Lower leg skin (tissue), 4 donors: ENCODE measurements at regions not wholly inside any gene's neighbourhood (a gene's known extent, or its start where the extent isn't known, plus 50 kb on each side); places are given as distances from the start of the nearest gene placed in this dataset.

Experiments
- DNase-seq, 2 donors: peaks; one replicate each; pipeline ENCODE4 v3.0.0-alpha.2; 2019; ENCODE audit warnings: low spot score in 2 of 2
- H3K4me3 ChIP-seq: fragments of 200-600 bp; sonication (generic); 2 replicates; pipeline ENCODE4 v1.5.1; 2017; ENCODE audit warnings: mild to moderate bottlenecking, low read depth; ENCODE audit not compliant: poor library complexity, severe bottlenecking
- POLR2A ChIP-seq, 2 donors: fragments of 450-650 bp; IDR thresholded peaks; one replicate each; pipeline ENCODE4 v1.6.1; 2016 to 2017; ENCODE audit warnings: antibody characterized with exemption in 2 of 2, mild to moderate bottlenecking in 1 of 2, moderate library complexity in 1 of 2
- WGBS, 2 donors: methylation state at CpG; one replicate each; pipeline ENCODE4 v1.1.5; 2018; 5-methylcytosine and 5-hydroxymethylcytosine counted together
- intact Hi-C: fragments of 100-400 bp; cut with DNase I; formaldehyde crosslinking; loops from one replicate; pipeline ENCODE4 v1.15.0; 2023; ENCODE audit warnings: low total_unique reads
- TF ChIP-seq, protein P1 (sequence below), 3 donors: fragments of 450-650 bp; IDR thresholded peaks; one replicate each; pipeline ENCODE4 v1.5.1; 2016; ENCODE audit warnings: antibody characterized with exemption in 3 of 3, mild to moderate bottlenecking in 3 of 3, moderate library complexity in 2 of 3

DNA sequence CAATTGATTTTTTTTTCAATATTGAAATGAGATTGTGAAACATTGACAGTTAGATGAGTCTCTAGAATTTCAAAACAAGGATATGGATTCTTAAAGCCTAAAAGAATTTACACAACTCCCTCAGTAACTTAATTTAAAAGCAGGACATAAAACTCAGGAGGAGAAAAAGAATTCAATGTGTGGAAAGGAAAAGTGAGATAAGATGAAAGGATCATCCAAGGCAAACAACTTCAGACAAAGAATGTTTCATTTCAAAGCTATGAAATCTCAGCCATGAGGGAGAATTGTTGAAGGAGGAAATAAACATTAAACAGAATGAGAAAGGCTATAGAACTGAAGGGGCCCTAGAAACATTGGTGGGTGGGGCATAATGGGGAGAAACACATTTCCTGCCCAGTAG is 191.7 kb upstream of the NOX3 start:
- no peak overlapping the region for H3K4me3 ChIP-seq
- intact Hi-C loops = no loop called here
- no peak for TF ChIP-seq POLR2A (IDR thresholded peaks at IDR 0.05)
- TF ChIP-seq, protein P1, sequence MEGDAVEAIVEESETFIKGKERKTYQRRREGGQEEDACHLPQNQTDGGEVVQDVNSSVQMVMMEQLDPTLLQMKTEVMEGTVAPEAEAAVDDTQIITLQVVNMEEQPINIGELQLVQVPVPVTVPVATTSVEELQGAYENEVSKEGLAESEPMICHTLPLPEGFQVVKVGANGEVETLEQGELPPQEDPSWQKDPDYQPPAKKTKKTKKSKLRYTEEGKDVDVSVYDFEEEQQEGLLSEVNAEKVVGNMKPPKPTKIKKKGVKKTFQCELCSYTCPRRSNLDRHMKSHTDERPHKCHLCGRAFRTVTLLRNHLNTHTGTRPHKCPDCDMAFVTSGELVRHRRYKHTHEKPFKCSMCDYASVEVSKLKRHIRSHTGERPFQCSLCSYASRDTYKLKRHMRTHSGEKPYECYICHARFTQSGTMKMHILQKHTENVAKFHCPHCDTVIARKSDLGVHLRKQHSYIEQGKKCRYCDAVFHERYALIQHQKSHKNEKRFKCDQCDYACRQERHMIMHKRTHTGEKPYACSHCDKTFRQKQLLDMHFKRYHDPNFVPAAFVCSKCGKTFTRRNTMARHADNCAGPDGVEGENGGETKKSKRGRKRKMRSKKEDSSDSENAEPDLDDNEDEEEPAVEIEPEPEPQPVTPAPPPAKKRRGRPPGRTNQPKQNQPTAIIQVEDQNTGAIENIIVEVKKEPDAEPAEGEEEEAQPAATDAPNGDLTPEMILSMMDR (IDR thresholded peaks at IDR 0.05) = no peak
- no peak for DNase-seq

DNA sequence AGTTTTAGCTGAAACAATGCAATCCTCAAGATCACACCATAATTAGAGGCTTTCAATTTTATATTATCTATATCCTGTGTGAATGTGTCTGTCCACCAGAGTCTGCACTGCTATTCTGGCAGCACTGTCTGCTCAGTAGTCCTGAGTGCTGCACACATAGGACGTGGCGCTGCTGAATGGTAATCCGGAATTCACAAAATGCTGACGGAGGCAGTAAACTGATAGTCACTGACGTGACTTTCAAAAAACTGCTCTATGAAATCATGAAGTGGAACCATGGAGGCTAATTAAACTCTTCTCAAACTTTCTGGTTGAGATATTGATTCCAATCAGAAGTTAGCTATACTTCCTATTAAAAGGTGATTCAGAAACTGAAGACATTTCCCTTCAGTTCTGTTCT is 190.8 kb upstream of the NOX3 start:
- H3K4me3 ChIP-seq = no peak overlapping the region
- TF ChIP-seq, protein P1 (IDR thresholded peaks at IDR 0.05) = no peak
- TF ChIP-seq POLR2A (IDR thresholded peaks at IDR 0.05) = no peak
- DNase-seq = no peak
- 59 to 63% methylated on average over 5 of the region's 5 CpGs for WGBS, 2 donors
- intact Hi-C loops = no loop called here

DNA sequence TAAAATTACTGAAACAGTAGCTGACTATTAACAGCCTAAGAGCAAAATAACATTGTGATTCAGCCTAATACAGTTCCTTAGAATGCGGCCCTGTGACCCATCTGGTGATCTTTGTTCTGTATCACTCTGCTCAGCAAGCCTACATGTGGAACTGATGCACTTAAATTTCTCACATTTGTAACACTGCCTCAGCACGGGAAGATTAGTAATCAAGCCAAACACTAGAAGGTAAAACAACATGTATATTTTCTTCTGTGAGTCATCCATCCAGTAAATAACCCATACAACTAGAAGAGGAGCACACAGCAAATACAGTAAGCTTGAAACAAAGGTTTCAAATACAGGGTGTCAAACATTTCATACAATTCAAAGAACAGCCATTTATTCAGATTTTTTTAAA is 189.7 kb upstream of the NOX3 start:
- no peak for DNase-seq
- TF ChIP-seq, protein P1 (IDR thresholded peaks at IDR 0.05) = no peak
- WGBS, 2 donors = 30 to 42% methylated on average over 2 of the region's 2 CpGs
- intact Hi-C loops = no loop called here
- no peak overlapping the region for H3K4me3 ChIP-seq

DNA sequence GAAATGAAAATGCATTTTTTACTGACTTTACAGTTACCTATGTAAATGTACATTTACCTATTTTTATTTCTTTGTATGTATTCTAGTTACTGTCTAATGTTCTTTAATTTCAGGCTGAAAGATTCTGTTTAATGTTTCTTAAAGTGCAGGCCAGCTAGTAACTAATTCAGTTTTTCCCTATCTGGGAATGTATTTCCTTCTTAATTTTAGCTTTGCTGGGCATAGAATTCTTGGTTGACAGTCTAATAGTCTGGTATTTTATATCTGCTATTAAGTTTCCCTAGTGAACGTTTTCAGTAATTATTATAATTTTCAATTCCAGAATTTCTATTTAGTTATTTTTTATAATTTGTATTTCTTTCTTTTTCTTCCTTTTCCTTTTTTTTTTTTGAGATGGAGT is 186.0 kb upstream of the NOX3 start:
- TF ChIP-seq POLR2A (IDR thresholded peaks at IDR 0.05) = no peak
- TF ChIP-seq, protein P1 (IDR thresholded peaks at IDR 0.05) = no peak
- H3K4me3 ChIP-seq = no peak overlapping the region
- 81 to 95% methylated on average over 1 of the region's 1 CpG for WGBS, 2 donors
- DNase-seq = no peak
- intact Hi-C loops = no loop called here

DNA sequence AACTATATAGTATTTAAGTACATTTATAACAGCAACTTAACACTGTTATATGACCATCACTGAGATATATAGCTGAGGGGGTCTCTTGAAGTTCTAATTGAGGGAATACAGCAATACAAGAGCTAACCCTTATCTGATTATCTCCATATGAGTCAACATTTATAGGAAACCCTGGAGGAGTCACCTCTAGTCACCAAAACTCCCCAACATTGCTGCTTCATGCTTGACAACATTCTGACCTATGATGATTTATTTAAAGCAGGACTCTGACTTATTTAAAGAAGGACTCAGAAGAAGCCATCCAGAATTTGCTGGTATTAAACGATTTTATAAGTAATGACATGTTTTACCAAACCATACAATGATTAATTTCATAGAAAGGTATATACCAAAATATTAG is 182.6 kb upstream of the NOX3 start:
- TF ChIP-seq, protein P1 (IDR thresholded peaks at IDR 0.05) = no peak
- TF ChIP-seq POLR2A (IDR thresholded peaks at IDR 0.05) = no peak
- intact Hi-C loops = no loop called here
- 71 to 86% methylated on average over 1 of the region's 1 CpG for WGBS, 2 donors
- no peak for DNase-seq
- no peak overlapping the region for H3K4me3 ChIP-seq

DNA sequence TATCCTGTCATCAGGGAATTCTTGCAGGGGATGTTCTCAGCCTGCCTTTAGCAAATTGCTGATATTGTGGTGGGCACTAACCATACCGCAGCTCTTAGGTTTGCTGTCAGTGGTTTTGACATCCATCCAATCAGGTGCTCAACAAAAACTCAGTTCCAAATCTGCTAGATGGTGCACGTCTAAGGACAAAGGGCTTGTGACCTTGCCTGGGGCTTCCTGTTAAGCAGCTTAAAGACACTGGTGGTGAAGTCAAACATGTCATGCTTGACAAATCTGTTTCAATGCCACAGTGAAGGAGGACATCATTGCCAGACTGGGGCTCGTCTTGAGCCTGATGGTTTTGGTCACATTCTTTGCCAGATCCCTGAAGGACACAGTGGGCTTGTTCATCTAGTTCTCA is 179.8 kb upstream of the NOX3 start:
- H3K4me3 ChIP-seq = no peak overlapping the region
- intact Hi-C loops = no loop called here
- no peak for TF ChIP-seq POLR2A (IDR thresholded peaks at IDR 0.05)
- TF ChIP-seq, protein P1 (IDR thresholded peaks at IDR 0.05) = no peak
- WGBS, 2 donors = 51 to 61% methylated on average over 3 of the region's 3 CpGs
- no peak for DNase-seq
